A673 (cell line): ENCODE measurements at regions not wholly inside any gene's neighbourhood (a gene's known extent, or its start where the extent isn't known, plus 50 kb on each side); places are given as distances from the start of the nearest gene placed in this dataset.

Source experiments
- EZH2 ChIP-seq: fragments of 200-600 bp; sonication (generic); IDR thresholded peaks from 2 replicates; pipeline ENCODE4 v1.6.1; 2017; ENCODE audit warnings: borderline replicate concordance, low read depth, mild to moderate bottlenecking, mixed read lengths, antibody characterized with exemption, low read length; ENCODE audit not compliant: poor library complexity, severe bottlenecking
- TF ChIP-seq, protein P1 (sequence below): fragments of 300-800, 200-600 bp; sonication (generic); conservative IDR thresholded peaks from 2 replicates; pipeline ENCODE4 v1.5.1; 2017; ENCODE audit warnings: low read depth, mild to moderate bottlenecking, antibody characterized with exemption, low read length, moderate library complexity, mixed read lengths

DNA sequence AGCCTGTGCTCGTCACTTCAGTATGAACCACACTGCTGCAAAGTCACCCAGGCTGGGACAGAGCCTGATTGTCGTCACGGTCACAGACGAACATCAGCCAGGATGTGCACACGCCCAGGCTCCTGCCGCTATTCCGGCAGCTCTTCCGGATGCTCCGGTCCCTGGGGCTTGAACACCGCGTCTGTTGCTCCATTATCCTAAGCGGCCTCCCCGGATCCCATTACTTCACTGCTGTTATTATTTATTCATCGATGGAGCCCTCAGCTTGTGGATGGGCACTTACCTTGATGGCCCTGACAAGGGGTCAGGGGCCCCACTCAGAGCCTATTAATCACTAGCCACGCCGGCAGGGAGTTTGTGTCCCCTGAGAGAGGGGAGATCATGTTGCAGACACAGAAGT lies 120.8 kb upstream of the PCBD1 start:
- TF ChIP-seq, protein P1, sequence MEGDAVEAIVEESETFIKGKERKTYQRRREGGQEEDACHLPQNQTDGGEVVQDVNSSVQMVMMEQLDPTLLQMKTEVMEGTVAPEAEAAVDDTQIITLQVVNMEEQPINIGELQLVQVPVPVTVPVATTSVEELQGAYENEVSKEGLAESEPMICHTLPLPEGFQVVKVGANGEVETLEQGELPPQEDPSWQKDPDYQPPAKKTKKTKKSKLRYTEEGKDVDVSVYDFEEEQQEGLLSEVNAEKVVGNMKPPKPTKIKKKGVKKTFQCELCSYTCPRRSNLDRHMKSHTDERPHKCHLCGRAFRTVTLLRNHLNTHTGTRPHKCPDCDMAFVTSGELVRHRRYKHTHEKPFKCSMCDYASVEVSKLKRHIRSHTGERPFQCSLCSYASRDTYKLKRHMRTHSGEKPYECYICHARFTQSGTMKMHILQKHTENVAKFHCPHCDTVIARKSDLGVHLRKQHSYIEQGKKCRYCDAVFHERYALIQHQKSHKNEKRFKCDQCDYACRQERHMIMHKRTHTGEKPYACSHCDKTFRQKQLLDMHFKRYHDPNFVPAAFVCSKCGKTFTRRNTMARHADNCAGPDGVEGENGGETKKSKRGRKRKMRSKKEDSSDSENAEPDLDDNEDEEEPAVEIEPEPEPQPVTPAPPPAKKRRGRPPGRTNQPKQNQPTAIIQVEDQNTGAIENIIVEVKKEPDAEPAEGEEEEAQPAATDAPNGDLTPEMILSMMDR: no peak
- TF ChIP-seq EZH2: no peak
